Central memory CD8-positive, alpha-beta T cell (primary cell): ENCODE measurements at regions not wholly inside any gene's neighbourhood (a gene's known extent, or its start where the extent isn't known, plus 50 kb on each side); places are given as distances from the start of the nearest gene placed in this dataset.

Experiments used
- ATAC-seq: fragments of 150-1000 bp; cut with Tn5 transposase; replicated peaks from 2 replicates; pipeline ENCODE4 v1.10.0; 2022; ENCODE audit warnings: mild to moderate bottlenecking, moderate FRiP score, moderate number of reproducible peaks; ENCODE audit not compliant: poor library complexity, severe bottlenecking; ENCODE audit errors: extremely low read depth
- DNase-seq, 2 donors: peaks; one replicate each; pipeline ENCODE4 v3.0.0; 2021; ENCODE audit warnings: low spot score in 2 of 2
- H3K27ac Mint-ChIP-seq: one replicate; pipeline ENCODE4 v1.8.0; 2022; ENCODE audit warnings: low read depth, mild to moderate bottlenecking, moderate library complexity, mixed read lengths
- H3K27me3 Mint-ChIP-seq: one replicate; pipeline ENCODE4 v1.8.0; 2022; ENCODE audit warnings: mixed read lengths
- H3K36me3 Mint-ChIP-seq: one replicate; pipeline ENCODE4 v1.8.0; 2022; ENCODE audit warnings: mild to moderate bottlenecking, moderate library complexity, mixed read lengths; ENCODE audit not compliant: insufficient read depth
- H3K4me1 Mint-ChIP-seq: one replicate; pipeline ENCODE4 v1.8.0; 2022; ENCODE audit warnings: mixed read lengths
- H3K4me3 Mint-ChIP-seq: one replicate; pipeline ENCODE4 v1.8.0; 2022; ENCODE audit warnings: mild to moderate bottlenecking, moderate library complexity, mixed read lengths
- H3K9me3 Mint-ChIP-seq: one replicate; pipeline ENCODE4 v1.8.0; 2022; ENCODE audit warnings: mixed read lengths

DNA sequence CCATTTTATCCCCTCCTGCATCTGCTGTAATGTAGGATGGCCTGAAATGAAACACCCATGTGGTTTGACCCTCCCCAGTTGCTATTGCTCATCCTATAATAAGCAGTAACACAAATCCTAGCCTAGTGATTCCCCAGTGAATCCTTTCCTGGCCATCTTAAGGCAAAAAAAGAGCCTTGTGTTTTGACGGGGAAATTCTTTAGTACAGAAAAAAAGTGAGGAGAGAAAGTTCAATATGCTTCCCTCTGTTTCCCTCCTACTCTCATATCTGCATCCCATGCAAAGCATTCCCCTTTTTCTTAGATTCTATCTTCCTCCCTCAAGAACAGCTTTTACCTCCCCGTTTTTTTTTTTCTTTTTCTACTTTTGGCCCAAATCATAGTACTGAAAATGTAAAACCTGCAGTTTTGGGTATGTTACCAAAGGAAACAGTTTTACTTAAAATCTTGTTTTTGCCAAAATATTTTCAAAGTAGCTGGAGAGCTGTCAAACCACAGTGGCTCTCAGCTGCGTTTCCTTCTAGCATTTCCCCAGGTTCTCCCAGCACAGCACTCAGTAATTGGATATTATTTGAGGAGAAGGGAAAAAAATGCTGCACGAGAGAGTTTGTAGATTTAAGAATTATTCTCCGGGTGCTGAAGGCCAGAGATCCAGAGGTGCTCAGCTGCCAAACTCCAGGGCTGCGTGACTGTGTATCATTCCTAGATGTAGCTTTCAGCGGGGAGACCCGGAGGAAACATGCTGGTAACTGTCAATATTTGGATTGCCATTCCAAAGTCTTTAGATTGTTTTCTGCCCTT is 321.4 kb downstream of the NPR3 start:
- Mint-ChIP-seq H3K27me3 (no peaks in the 10 kb centered on the region), H3K9me3 (peaks cover 21% of the 10 kb centered on the region), H3K27ac (no peak overlapping the region), H3K4me3 (no peak overlapping the region), H3K36me3 (no peaks in the 10 kb centered on the region), H3K4me1 (no peaks in the 10 kb centered on the region)
- no peak for DNase-seq
- ATAC-seq = no peak

DNA sequence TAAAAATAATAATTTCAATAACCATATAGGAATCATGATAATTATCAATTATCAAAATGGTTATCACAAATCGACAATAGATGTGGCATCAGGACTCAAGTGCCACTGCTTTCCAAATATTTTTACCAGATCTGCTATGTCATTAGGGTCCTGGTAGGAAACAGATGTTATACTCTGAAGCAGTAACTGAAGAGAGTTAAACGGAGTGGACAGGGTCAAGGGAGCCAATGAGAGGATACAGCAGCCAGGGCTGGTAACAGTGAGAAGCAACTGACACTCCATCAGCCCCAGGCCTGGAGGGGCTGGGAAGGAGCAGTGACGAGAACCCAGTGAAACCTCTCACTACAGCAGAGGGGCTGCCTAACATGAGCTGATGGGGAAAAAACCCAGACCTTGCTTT is 322.4 kb downstream of the NPR3 start:
- ATAC-seq = no peak
- Mint-ChIP-seq H3K4me1 (no peaks in the 10 kb centered on the region), H3K4me3 (no peak overlapping the region), H3K36me3 (no peaks in the 10 kb centered on the region), H3K9me3 (peaks cover 22% of the 10 kb centered on the region), H3K27me3 (no peaks in the 10 kb centered on the region), H3K27ac (no peak overlapping the region)
- no peak for DNase-seq

DNA sequence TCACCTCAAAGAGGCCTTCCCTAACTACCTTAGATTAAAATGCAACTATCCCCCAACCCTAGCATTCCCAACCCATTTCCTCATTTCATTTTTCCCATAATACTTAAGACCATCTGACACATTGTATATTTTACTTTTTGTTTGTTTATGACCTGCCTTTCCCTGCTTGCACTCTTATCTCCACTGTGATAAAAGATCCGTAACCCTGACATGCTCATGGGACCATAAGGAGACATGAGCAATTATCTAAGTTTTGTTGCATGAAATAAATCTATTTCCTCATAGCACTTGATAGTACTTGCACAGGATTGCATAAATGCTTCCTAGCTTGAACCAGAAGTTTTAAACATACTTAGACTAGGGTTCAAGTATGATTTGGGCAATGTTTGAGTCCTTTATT is 323.7 kb downstream of the NPR3 start:
- Mint-ChIP-seq H3K27ac (no peak overlapping the region), H3K36me3 (no peaks in the 10 kb centered on the region), H3K4me3 (no peak overlapping the region), H3K4me1 (no peaks in the 10 kb centered on the region), H3K9me3 (peaks cover 22% of the 10 kb centered on the region), H3K27me3 (no peaks in the 10 kb centered on the region)
- ATAC-seq (no peak), DNase-seq (no peak)

DNA sequence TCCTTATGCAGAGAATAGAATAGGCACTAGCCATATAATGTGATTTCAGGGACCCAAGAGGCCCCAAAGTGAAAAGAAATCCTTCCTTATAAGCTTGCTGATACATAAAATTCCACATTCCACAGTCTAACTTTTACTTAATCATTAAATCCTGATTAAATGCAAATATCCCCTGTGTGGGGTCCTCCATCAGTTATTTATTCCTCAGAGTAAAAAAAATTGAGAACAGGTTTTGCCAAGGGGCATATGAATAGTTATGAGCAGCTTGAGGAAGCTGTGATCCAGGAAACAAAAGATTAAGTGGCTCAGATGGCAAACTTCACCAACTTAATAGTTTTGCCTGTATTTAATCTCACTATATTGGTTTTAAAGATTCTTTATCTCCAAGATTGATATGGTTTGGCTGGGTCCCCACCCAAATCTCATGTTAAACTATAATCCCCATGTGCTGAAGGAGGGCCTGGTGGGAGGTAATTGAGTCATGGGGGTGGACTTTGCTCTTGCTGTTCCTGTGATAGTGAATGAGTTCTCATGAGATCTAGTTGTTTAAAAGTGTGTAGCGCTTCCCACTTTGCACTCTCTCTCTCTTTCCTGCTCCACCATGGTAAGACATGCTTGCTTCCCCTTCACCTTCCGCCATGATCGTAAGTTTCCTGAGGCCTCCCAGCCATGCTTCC is 324.9 kb downstream of the NPR3 start:
- H3K9me3 Mint-ChIP-seq = peaks cover 22% of the 10 kb centered on the region
- no peak for DNase-seq
- H3K4me1 Mint-ChIP-seq = no peaks in the 10 kb centered on the region
- ATAC-seq = no peak
- H3K27me3 Mint-ChIP-seq = no peaks in the 10 kb centered on the region
- H3K27ac Mint-ChIP-seq = no peak overlapping the region
- H3K4me3 Mint-ChIP-seq = no peak overlapping the region
- no peaks in the 10 kb centered on the region for H3K36me3 Mint-ChIP-seq

DNA sequence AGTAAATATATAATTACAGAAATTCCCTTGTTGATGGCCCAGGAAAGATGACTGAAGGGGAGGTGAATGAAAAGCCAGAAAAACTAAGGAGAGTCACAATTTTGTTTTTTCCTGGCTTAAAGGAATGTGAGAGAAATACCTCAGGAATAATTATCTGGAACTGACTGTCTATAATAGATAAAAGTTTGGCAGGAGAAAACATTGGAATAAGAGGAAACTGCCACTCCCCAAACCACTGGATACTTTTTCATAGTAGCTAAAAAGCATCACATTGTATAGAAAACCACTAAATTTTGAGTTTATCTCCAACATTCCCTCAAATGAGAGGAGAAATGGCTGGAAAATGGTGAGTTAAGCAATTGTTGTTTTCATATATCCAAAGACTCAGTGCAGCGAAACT is 326.0 kb downstream of the NPR3 start:
- ATAC-seq = no peak
- H3K9me3 Mint-ChIP-seq = peaks cover 18% of the 10 kb centered on the region
- DNase-seq = no peak
- H3K4me1 Mint-ChIP-seq = no peaks in the 10 kb centered on the region
- no peak overlapping the region for H3K27ac Mint-ChIP-seq
- no peaks in the 10 kb centered on the region for H3K27me3 Mint-ChIP-seq
- no peak overlapping the region for H3K4me3 Mint-ChIP-seq
- no peaks in the 10 kb centered on the region for H3K36me3 Mint-ChIP-seq

DNA sequence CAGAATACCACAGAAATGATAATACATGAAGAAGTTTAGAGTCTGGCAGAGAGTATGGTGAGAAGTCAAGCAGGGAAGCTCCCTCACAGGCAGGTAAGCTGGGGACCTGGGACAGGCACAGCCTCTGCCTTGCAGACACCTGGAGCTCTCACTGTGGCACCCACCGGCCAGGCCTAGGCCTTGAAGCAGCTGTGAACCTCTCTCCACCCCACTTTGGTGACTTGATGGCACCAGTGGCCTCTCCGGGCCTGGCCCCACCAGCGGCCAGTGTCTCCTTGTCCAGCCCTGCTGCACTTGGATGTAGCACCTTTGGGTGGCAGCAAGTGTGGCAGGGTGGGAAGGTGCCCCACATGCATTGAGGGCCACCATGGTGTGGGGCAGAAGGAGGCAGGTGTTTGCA is 330.5 kb downstream of the NPR3 start:
- Mint-ChIP-seq H3K27ac (no peak overlapping the region), H3K9me3 (peaks cover 6% of the 10 kb centered on the region), H3K27me3 (no peaks in the 10 kb centered on the region), H3K4me3 (no peak overlapping the region), H3K36me3 (no peaks in the 10 kb centered on the region), H3K4me1 (no peaks in the 10 kb centered on the region)
- DNase-seq (no peak), ATAC-seq (no peak)

DNA sequence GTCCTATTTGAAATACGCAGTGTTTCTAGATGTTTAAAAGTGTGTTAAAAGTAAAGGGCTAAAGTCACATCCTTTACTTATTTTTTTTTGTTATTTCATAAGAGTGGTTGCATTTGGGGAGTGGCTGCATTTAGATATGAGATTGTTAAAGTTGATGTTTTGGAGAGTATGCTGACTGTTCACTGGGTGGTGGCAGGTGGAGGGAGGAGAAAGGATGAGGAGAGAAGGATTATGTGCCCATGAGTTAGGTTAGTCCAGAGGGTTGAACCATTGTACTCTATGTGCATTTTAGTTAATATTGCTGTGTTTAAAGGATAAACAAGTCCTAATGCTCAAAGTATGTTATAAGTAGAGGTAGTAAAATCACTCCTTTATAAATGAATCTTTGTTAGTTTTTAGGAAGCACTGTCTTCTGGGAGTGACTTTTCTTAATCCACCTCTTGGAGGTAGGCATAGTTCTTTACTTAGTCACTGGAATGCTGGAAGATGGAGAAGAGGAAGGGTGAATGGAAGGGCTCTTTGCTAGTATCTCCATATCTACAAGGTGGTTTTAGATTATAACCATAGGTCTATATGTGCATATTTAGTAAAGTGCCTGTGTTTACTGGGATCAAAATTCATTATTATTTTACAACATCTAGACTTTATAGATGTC is 332.3 kb downstream of the NPR3 start:
- H3K27ac Mint-ChIP-seq = no peak overlapping the region
- no peak overlapping the region for H3K4me3 Mint-ChIP-seq
- DNase-seq = no peak
- ATAC-seq = no peak
- H3K36me3 Mint-ChIP-seq = no peaks in the 10 kb centered on the region
- H3K9me3 Mint-ChIP-seq = peaks cover 5% of the 10 kb centered on the region
- no peaks in the 10 kb centered on the region for H3K27me3 Mint-ChIP-seq
- H3K4me1 Mint-ChIP-seq = no peaks in the 10 kb centered on the region

DNA sequence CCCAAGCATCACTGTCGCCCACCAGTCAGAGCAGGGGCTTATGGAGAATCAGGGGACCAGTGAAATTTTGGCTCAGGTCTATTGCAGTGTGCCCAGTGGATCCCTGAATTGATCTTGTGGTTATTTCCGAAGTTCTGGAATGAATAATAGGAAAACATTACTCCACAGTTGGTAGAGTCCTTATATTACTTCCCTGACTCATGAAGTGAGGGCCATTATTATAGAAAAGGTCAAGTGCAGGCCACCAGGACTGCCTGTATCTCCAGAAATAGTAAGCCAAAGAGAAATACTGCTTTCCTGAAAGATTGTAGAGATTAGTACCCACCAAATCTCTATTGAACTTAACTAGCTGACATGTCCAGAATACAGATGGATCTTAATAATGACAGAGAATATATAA is 335.0 kb downstream of the NPR3 start:
- Mint-ChIP-seq H3K27ac (no peak overlapping the region), H3K9me3 (peaks cover 5% of the 10 kb centered on the region), H3K36me3 (no peaks in the 10 kb centered on the region), H3K27me3 (no peaks in the 10 kb centered on the region), H3K4me1 (no peaks in the 10 kb centered on the region), H3K4me3 (no peak overlapping the region)
- ATAC-seq = no peak
- no peak for DNase-seq

DNA sequence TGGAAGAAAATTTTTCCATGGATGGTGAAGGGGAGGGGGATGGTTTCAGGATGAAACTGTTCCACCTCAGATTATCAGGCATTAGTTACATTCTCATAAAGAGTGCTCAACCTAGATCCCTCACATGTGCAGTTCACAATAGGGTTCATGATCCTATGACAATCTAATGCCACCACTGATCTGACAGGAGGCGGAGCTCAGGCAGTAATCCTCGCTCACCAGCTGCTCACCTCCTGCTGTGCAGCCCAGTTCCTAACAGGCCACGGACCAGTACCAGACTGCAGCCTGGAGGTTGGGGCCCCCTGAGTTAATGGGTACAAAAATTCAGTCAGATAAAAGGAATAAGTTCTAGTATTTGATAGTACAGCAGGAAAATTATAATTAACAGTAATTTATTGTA is 337.2 kb downstream of the NPR3 start:
- no peak overlapping the region for H3K4me3 Mint-ChIP-seq
- no peaks in the 10 kb centered on the region for H3K36me3 Mint-ChIP-seq
- no peak for ATAC-seq
- no peak for DNase-seq
- H3K27me3 Mint-ChIP-seq = no peaks in the 10 kb centered on the region
- H3K27ac Mint-ChIP-seq = no peak overlapping the region
- no peaks in the 10 kb centered on the region for H3K4me1 Mint-ChIP-seq
- peaks cover 12% of the 10 kb centered on the region for H3K9me3 Mint-ChIP-seq

DNA sequence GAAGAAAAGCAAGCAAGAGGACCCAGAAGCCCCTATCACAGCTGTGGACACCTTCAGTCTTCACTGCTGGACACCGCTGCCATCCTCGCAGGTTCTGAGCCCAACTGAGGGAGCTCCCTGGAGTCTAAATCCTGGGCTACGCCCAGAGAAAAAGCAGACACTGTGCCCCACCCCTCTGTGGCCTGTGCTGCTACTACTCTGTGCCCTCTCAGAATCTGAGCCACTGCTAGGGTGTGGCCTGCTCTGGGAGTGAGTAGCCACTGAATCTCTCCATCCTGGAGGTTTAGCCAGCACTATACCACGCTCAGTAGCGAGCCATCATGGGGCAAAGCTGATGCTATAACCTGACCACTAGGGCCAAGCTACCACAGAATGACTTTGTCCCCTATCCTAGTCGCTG is 338.2 kb downstream of the NPR3 start:
- Mint-ChIP-seq H3K36me3 (no peaks in the 10 kb centered on the region), H3K27ac (no peak overlapping the region), H3K4me1 (no peaks in the 10 kb centered on the region), H3K27me3 (no peaks in the 10 kb centered on the region), H3K4me3 (no peak overlapping the region), H3K9me3 (peaks cover 20% of the 10 kb centered on the region)
- no peak for DNase-seq
- no peak for ATAC-seq

DNA sequence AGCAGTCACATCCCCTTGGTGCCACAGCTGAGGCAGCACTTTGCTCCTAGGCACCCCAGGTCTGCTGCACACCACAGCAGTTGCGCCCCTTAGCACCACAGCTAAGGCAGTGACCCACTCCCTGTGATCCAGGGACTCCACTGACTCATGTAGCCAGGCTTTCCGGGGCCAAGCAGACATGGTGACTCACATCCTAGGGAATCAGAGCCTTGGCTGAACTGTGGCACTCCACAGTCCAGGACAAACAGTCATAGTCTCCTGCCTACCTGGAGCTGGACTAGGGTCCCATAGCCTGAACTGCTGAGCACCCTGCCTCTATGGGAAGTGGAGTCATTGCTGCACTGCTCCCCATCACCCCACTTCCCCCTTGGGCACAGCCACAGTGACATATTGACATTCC is 338.7 kb downstream of the NPR3 start:
- ATAC-seq (no peak), DNase-seq (no peak)
- H3K36me3 Mint-ChIP-seq = no peaks in the 10 kb centered on the region
- H3K4me1 Mint-ChIP-seq = no peaks in the 10 kb centered on the region
- peaks cover 20% of the 10 kb centered on the region for H3K9me3 Mint-ChIP-seq
- H3K27me3 Mint-ChIP-seq = no peaks in the 10 kb centered on the region
- no peak overlapping the region for H3K27ac Mint-ChIP-seq
- no peak overlapping the region for H3K4me3 Mint-ChIP-seq

DNA sequence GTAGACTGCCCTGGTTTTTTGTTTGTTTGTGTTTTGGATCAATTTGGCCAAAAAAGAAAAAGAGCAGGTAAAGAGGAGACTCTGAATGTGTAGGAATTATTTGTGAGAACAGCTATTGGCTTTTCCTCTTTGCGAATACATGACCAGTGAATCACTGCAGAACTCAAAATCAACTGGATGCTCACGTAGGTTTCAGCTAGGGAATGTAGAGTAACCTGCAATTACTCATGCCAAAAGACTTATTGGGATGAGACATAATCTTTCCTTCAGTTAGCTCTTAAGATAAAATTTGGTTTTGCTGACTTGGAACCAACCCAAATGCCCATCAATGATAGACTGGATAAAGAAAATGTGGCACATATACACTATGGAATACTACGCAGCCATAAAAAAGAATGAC is 348.0 kb downstream of the NPR3 start:
- Mint-ChIP-seq H3K36me3 (no peaks in the 10 kb centered on the region), H3K27me3 (no peaks in the 10 kb centered on the region), H3K9me3 (peaks cover 13% of the 10 kb centered on the region), H3K27ac (no peak overlapping the region), H3K4me1 (no peaks in the 10 kb centered on the region), H3K4me3 (no peak overlapping the region)
- DNase-seq = no peak
- ATAC-seq = no peak

DNA sequence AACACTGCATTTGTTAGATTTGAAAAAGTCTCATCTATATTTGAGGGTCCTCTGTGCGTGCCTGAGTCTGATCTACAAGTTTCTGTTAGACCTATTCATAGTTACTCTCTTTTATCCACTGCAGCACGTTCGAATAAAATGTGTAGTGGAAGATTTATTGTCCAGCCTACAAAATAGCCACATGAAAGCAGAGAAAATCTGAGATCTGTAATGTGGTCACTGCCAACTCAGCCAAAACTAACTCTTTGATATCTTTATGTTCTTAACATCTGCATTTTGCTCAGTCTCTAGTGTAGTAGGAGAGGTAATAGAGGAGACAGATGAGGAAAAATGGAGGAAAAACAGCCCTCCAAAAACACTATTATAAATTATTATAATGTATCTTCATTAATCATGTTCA is 354.0 kb downstream of the NPR3 start:
- DNase-seq (no peak), ATAC-seq (no peak)
- H3K4me1 Mint-ChIP-seq = no peaks in the 10 kb centered on the region
- H3K9me3 Mint-ChIP-seq = no peaks in the 10 kb centered on the region
- H3K27me3 Mint-ChIP-seq = no peaks in the 10 kb centered on the region
- H3K27ac Mint-ChIP-seq = no peak overlapping the region
- H3K36me3 Mint-ChIP-seq = no peaks in the 10 kb centered on the region
- no peak overlapping the region for H3K4me3 Mint-ChIP-seq
